ENCODE measurements at regions not wholly inside any gene's neighbourhood (a gene's known extent, or its start where the extent isn't known, plus 50 kb on each side); places are given as distances from the start of the nearest gene placed in this dataset.

DNA sequence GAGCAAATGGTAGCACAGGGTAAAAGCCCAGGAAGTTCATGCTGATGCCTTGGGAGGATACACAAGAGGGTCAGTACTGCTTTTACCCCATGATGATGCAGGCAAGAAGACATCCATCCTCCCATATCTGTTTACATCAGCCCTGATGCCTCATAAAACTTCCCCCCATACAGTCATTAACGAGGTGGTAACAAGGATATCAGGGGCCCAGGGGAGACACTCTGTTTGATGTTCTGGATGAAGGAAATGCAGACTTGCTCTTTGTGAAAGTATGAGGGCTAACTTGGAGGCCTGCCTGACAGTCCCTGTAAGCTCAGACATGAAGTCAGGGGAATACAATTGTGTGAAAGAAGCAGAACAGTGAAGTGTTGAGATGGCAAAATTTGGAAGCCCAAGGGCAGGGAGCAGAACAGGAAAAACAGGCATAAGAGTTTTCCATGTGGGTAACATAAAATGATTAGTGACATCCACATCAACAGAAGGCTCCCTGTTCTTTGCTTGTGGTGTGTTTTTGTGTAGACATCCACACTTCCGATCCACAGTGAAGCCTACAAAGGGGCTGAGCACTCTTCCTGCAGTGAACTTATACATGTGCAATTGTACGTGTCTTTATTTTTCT is 813.4 kb downstream of the MAFB start:
- TF ChIP-seq, protein P1, sequence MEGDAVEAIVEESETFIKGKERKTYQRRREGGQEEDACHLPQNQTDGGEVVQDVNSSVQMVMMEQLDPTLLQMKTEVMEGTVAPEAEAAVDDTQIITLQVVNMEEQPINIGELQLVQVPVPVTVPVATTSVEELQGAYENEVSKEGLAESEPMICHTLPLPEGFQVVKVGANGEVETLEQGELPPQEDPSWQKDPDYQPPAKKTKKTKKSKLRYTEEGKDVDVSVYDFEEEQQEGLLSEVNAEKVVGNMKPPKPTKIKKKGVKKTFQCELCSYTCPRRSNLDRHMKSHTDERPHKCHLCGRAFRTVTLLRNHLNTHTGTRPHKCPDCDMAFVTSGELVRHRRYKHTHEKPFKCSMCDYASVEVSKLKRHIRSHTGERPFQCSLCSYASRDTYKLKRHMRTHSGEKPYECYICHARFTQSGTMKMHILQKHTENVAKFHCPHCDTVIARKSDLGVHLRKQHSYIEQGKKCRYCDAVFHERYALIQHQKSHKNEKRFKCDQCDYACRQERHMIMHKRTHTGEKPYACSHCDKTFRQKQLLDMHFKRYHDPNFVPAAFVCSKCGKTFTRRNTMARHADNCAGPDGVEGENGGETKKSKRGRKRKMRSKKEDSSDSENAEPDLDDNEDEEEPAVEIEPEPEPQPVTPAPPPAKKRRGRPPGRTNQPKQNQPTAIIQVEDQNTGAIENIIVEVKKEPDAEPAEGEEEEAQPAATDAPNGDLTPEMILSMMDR (conservative IDR thresholded peaks at IDR 0.05; ENCODE audit: control insufficient read depth, insufficient read depth, low read depth, low read length) = no peak
- H3K4me3 ChIP-seq (ENCODE audit: control insufficient read depth, low read depth, low read length) = no peak overlapping the region
- no peak for DNase-seq (ENCODE audit: low read depth)

DNA sequence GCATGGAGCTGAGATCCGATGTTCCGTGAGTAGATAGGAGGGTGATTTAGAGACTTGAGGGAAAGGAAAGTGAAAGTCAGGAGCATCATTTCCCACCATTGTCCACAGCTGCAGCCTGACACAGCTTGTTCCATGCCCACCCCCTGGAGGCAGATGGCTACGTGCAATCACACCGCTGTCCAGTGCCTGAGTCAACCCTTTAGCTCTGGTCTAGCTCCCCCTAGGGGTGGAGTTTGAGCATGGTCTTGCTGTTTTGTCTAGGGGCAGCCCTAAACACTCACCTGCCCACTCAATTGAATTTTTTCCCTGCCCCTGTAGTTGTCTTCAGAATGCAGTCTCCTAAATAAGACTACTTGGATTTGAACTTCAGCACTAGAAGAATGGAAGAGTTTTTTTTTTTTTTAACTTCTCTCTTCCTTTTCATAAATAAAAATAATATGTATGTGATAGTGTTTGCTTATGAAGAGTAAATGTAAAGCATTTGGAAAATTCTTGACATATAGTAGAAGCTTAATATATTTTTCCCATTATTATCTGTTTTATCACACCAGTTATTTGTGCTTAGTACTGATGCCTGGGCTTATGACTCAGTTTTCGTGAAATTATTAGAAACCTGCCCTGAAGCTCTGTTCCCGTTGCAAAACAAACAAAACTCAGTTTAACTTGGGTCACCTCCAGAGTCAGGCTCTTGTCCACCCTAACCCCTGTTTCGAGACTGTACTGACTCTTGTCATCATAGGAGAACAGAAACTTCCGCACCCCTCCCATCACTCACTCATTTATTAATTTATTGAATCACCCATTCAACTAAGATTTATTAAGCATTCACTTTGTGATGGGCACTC is 814.8 kb downstream of the MAFB start:
- no peak overlapping the region for H3K4me3 ChIP-seq (ENCODE audit: control insufficient read depth, low read depth, low read length)
- TF ChIP-seq, protein P1 (conservative IDR thresholded peaks at IDR 0.05; ENCODE audit: control insufficient read depth, insufficient read depth, low read depth, low read length) = peak; percentile 99
- DNase-seq (ENCODE audit: low read depth) = peak; percentile 93

DNA sequence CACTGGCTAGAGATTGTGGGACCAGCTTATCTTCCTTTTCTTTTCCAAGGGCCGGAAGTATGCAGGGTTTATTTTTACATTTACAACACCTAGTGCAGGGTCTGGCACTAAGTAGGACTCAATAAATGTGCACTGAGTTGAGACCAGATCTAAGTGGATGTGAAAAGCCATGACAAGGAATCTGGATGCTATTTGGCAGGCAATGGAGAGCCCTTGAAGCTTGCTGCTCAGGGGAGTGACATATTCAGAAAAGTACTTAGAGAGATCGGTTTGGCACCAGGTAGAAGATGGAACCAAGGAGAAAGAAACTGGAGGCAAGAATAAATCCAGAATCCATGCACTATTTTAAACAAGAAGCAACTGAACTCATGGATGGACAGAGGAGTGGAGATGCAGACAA is 815.8 kb downstream of the MAFB start:
- H3K4me3 ChIP-seq (ENCODE audit: control insufficient read depth, low read depth, low read length) = no peak overlapping the region
- no peak for DNase-seq (ENCODE audit: low read depth)
- TF ChIP-seq, protein P1 (conservative IDR thresholded peaks at IDR 0.05; ENCODE audit: control insufficient read depth, insufficient read depth, low read depth, low read length) = no peak

DNA sequence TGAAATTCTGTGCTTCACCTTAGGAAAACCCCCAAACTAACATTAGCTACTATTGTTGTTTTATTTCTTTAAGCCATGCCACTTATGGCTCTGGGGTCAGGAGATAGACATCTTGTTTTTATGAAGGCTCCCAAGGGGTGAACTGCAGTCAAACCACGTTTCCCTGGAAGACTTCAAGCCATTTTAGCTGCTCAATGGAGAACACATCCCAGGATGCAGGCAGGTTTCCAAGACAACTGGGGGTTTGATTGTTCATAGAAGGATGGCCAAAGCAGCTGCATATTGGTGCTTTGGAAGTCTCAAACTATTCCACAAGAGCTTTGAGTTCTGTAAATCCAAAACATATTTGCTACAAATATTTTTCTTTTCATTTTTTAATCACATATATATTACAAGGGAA is 818.0 kb downstream of the MAFB start:
- H3K4me3 ChIP-seq (ENCODE audit: control insufficient read depth, low read depth, low read length) = no peak overlapping the region
- DNase-seq (ENCODE audit: low read depth) = no peak
- TF ChIP-seq, protein P1 (conservative IDR thresholded peaks at IDR 0.05; ENCODE audit: control insufficient read depth, insufficient read depth, low read depth, low read length) = no peak

DNA sequence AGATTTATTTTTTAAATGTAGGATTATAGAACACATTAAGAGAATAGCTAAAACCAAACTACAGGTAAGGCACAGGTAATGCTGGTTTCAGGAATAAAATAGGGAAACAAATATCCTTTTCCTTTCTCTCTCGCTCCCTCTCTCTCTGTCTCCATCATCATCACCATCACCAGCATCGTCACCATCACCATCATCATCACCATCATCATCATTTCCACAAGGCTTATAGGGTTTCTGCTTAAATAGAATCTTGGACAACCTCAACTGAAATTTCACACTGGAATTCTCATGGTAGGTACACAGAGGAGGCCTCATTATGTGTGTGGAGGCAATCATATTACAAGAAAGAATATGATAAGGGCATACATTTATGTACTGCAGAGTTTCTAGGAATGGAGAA is 823.6 kb downstream of the MAFB start:
- H3K4me3 ChIP-seq (ENCODE audit: control insufficient read depth, low read depth, low read length) = no peak overlapping the region
- TF ChIP-seq, protein P1 (conservative IDR thresholded peaks at IDR 0.05; ENCODE audit: control insufficient read depth, insufficient read depth, low read depth, low read length) = no peak
- DNase-seq (ENCODE audit: low read depth) = no peak

DNA sequence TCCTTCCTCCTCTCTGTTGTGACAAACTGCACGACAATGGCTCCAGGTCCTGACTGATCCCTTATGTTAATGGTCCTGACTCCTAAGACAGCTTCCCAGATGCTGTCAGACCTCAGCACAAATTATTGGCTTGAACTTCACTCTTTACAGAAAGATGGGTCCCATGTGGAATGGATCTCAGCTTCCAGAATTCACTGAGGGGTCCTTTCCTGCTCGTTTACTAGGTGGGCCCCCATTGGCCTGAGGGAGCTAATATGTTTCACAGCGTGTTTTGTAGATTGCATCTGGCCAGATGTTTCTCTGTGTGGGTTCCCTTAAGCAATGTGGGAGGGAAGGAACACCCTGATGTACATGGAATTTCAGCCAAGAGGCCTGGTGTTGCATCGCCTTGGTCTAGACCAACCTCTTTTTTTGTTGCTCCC is 826.6 kb downstream of the MAFB start:
- TF ChIP-seq, protein P1 (conservative IDR thresholded peaks at IDR 0.05; ENCODE audit: control insufficient read depth, insufficient read depth, low read depth, low read length) = no peak
- peak; percentile 56 for DNase-seq (ENCODE audit: low read depth)
- no peak overlapping the region for H3K4me3 ChIP-seq (ENCODE audit: control insufficient read depth, low read depth, low read length)
